ENCODE measurements at regions not wholly inside any gene's neighbourhood (a gene's known extent, or its start where the extent isn't known, plus 50 kb on each side); places are given as distances from the start of the nearest gene placed in this dataset.

GRCh38 chr6:95280686-95281273 is 296.6 kb upstream of the MANEA start:
- H4K5ac ChIP-seq (ENCODE audit: insufficient read length, low read depth, low read length): no peak overlapping the region
- H2BK20ac ChIP-seq (ENCODE audit: low read length): no peak overlapping the region
- no peaks in the 10 kb centered on the region for H3K23me2 ChIP-seq (ENCODE audit: low read depth, low read length)
- no peak overlapping the region for H3K4me2 ChIP-seq (ENCODE audit: insufficient read depth in 1 of 2, low read depth in 2 of 2, low read length in 2 of 2)
- no peak overlapping the region for H2AFZ ChIP-seq (ENCODE audit: low read length)
- H3K9me3 ChIP-seq (ENCODE audit: insufficient read depth in 2 of 2, low read depth in 1 of 2, low read length in 1 of 2): no peaks in the 10 kb centered on the region
- H3K56ac ChIP-seq (replicated peaks; ENCODE audit: insufficient read length, low read depth, low read length): no peak overlapping the region
- no peaks in the 10 kb centered on the region for H3K36me3 ChIP-seq (ENCODE audit: control insufficient read depth in 2 of 4, insufficient read depth in 4 of 4, low read length in 3 of 4)
- H2BK15ac ChIP-seq (ENCODE audit: low read length): no peak overlapping the region
- no peak overlapping the region for H3K9ac ChIP-seq (replicated peaks in 1 of 4; ENCODE audit: extremely low read depth in 1 of 4, low read depth in 3 of 4, low read length in 3 of 4)
- 72% methylated on average over 4 of the region's 4 CpGs; no CpG with 5 or more reads in 1 of the 2 experiments for WGBS, 2 experiments (ENCODE audit: extremely low coverage in 1 of 2, insufficient coverage in 1 of 2, insufficient read length in 1 of 2, insufficient replicate concordance in 2 of 2, low coverage in 1 of 2, low lambda C conversion rate in 2 of 2, missing lambda C conversion rate in 1 of 2)
- no peak overlapping the region for H3K4me3 ChIP-seq (ENCODE audit: extremely low read depth in 1 of 4, insufficient read depth in 2 of 4, low read depth in 3 of 4, low read length in 4 of 4)
- no peak overlapping the region for H3K18ac ChIP-seq (ENCODE audit: extremely low read depth, low read length)
- no peak overlapping the region for H4K91ac ChIP-seq (replicated peaks; ENCODE audit: insufficient read length, low read length)
- H3K14ac ChIP-seq (ENCODE audit: insufficient read length): no peak overlapping the region
- DNase-seq (ENCODE audit: low read depth in 1 of 2, low spot score in 2 of 2): no peak
- H3K79me1 ChIP-seq (ENCODE audit: low read depth, low read length): no peaks in the 10 kb centered on the region
- H3K79me2 ChIP-seq (ENCODE audit: control insufficient read depth in 1 of 2, insufficient read depth in 2 of 2, low read length in 2 of 2): no peaks in the 10 kb centered on the region
- no peaks in the 10 kb centered on the region for H3K27me3 ChIP-seq (replicated peaks in 1 of 4; ENCODE audit: control insufficient read depth in 3 of 4, extremely low read depth in 1 of 4, insufficient read depth in 3 of 4, low read length in 3 of 4)
- no peak overlapping the region for H2BK12ac ChIP-seq (ENCODE audit: low read depth, low read length)
- H3K23ac ChIP-seq (ENCODE audit: insufficient read length): no peak overlapping the region
- H2BK5ac ChIP-seq (ENCODE audit: low read depth, low read length): no peak overlapping the region
- no peaks in the 10 kb centered on the region for H3K4me1 ChIP-seq (replicated peaks in 1 of 4; ENCODE audit: control insufficient read depth in 3 of 4, insufficient read depth in 4 of 4, low read length in 3 of 4)
- POLR2A ChIA-PET (ENCODE audit: partially characterized antibody): no interaction called here
- H4K20me1 ChIP-seq (replicated peaks in 1 of 2; ENCODE audit: control insufficient read depth in 1 of 2, insufficient read depth in 2 of 2, low read length in 2 of 2): no peaks in the 10 kb centered on the region
- CTCF ChIA-PET (ENCODE audit: partially characterized antibody): interaction anchor here (0.7 to 5.1 kb wide), 9 partner anchors 14 to 81 kb away, joined by 3 to 39 read pairs (median 3); no protein-coding TSS in a partner anchor
- no peak overlapping the region for H3K27ac ChIP-seq (ENCODE audit: low read depth, low read length)
- no peak overlapping the region for H4K8ac ChIP-seq (ENCODE audit: extremely low read depth, insufficient read depth, low read length)
- no peak for FAIRE-seq
- no peak overlapping the region for H2AK5ac ChIP-seq (ENCODE audit: low read depth, low read length)
- no peak overlapping the region for H3K4ac ChIP-seq (replicated peaks; ENCODE audit: insufficient read length, low read depth, low read length)
- no peak overlapping the region for H2BK120ac ChIP-seq (replicated peaks; ENCODE audit: low read depth, low read length)
- TF ChIP-seq SRF (IDR thresholded peaks at IDR 0.05; ENCODE audit: low read depth, low read length) (no peak), CBX5 (IDR thresholded peaks at IDR 0.05; ENCODE audit: low read depth, low read length) (no peak), NRF1 (IDR thresholded peaks at IDR 0.05; ENCODE audit: low read depth, low read length) (no peak)
